H1 (cell line): ENCODE measurements at regions not wholly inside any gene's neighbourhood (a gene's known extent, or its start where the extent isn't known, plus 50 kb on each side); places are given as distances from the start of the nearest gene placed in this dataset.

Source experiments
- CTCF ChIA-PET: fragments of 300-600 bp; sonication (Branson Sonifier 250); formaldehyde crosslinking; loops from one replicate; lab custom pipeline; 2021; ENCODE audit not compliant: partially characterized antibody; lab: Charles Lee
- POLR2A ChIA-PET: fragments of 300-600 bp; sonication (Branson Sonifier 250); formaldehyde crosslinking; loops from one replicate; lab custom pipeline; 2021; ENCODE audit warnings: inconsistent platforms; ENCODE audit not compliant: partially characterized antibody; lab: Charles Lee
- DNase-seq, 2 experiments: peaks; one replicate each; pipeline versions ENCODE4 v3.0.0 to v3.0.0-alpha.2; 2010 to 2022; ENCODE audit warnings: low spot score in 2 of 2, low read depth in 1 of 2, mixed read lengths in 1 of 2
- FAIRE-seq: peaks from 2 replicates; lab custom pipeline; 2011; peaks lifted over from hg19 to GRCh38; lab: Jason Lieb, UNC
- H2AFZ ChIP-seq: 2 replicates; pipeline ENCODE4 v1.8.1; 2012; ENCODE audit warnings: low read length, inconsistent platforms
- H2AK5ac ChIP-seq: 2 replicates; pipeline ENCODE4 v1.6.1; 2013; ENCODE audit warnings: low read depth, low read length
- H2BK120ac ChIP-seq: replicated peaks from 2 replicates; pipeline ENCODE3; 2013; ENCODE audit warnings: low read depth, low read length, inconsistent platforms
- H2BK12ac ChIP-seq: 2 replicates; pipeline ENCODE4 v1.6.1; 2013; ENCODE audit warnings: low read depth, low read length
- H2BK15ac ChIP-seq: 2 replicates; pipeline ENCODE4 v1.6.1; 2013; ENCODE audit warnings: low read length
- H2BK20ac ChIP-seq: 2 replicates; pipeline ENCODE4 v1.6.1; 2013; ENCODE audit warnings: low read length
- H2BK5ac ChIP-seq: 2 replicates; pipeline ENCODE4 v1.6.1; 2013; ENCODE audit warnings: low read depth, low read length
- H3K14ac ChIP-seq: 2 replicates; pipeline ENCODE4 v1.6.1; 2013; ENCODE audit warnings: inconsistent platforms; ENCODE audit not compliant: insufficient read length
- H3K18ac ChIP-seq: 2 replicates; pipeline ENCODE4 v1.6.1; 2013; ENCODE audit warnings: low read length; ENCODE audit errors: extremely low read depth
- H3K23ac ChIP-seq: 2 replicates; pipeline ENCODE4 v1.6.1; 2013; ENCODE audit warnings: inconsistent platforms; ENCODE audit not compliant: insufficient read length
- H3K23me2 ChIP-seq: 2 replicates; pipeline ENCODE4 v1.6.1; 2013; ENCODE audit warnings: low read depth, low read length
- H3K27ac ChIP-seq: 2 replicates; pipeline ENCODE4 v1.6.1; 2011; ENCODE audit warnings: low read depth, low read length, inconsistent platforms
- H3K27me3 ChIP-seq, 4 experiments: replicated peaks in 1 of 4; 1 replicate in 1 of 4; 2 replicates in 3 of 4; pipeline versions ENCODE4 v1.6.1 to v1.8.1; 2011 to 2013; ENCODE audit warnings: low read length in 3 of 4, mild to moderate bottlenecking in 3 of 4, inconsistent platforms in 2 of 4, mixed read lengths in 2 of 4, moderate library complexity in 1 of 4; ENCODE audit not compliant: control insufficient read depth in 3 of 4, insufficient read depth in 3 of 4; ENCODE audit errors: extremely low read depth in 1 of 4
- H3K36me3 ChIP-seq, 4 experiments: 2 replicates each; pipeline versions ENCODE4 v1.6.1 to v1.8.1; 2011 to 2013; ENCODE audit warnings: mild to moderate bottlenecking in 4 of 4, low read length in 3 of 4, moderate library complexity in 2 of 4, control low read depth in 1 of 4, inconsistent platforms in 1 of 4; ENCODE audit not compliant: insufficient read depth in 4 of 4, control insufficient read depth in 2 of 4
- H3K4ac ChIP-seq: replicated peaks from 2 replicates; pipeline ENCODE3; 2013; ENCODE audit warnings: low read length, low read depth, mixed read lengths, inconsistent platforms; ENCODE audit not compliant: insufficient read length
- H3K4me1 ChIP-seq, 4 experiments: replicated peaks in 1 of 4; 1 replicate in 1 of 4; 2 replicates in 3 of 4; pipeline versions ENCODE4 v1.6.1 to v1.8.1; 2011 to 2013; ENCODE audit warnings: low read length in 3 of 4, inconsistent platforms in 2 of 4, mixed read lengths in 1 of 4; ENCODE audit not compliant: insufficient read depth in 4 of 4, control insufficient read depth in 3 of 4
- H3K4me2 ChIP-seq, 2 experiments: 2 replicates each; pipeline versions ENCODE4 v1.6.1 to v1.8.1; 2011 to 2013; ENCODE audit warnings: low read depth in 2 of 2, low read length in 2 of 2, control low read depth in 1 of 2, inconsistent platforms in 1 of 2, mild to moderate bottlenecking in 1 of 2; ENCODE audit not compliant: insufficient read depth in 1 of 2
- H3K4me3 ChIP-seq, 4 experiments: fragments of 200-600, 300-600 bp in 1 of 4; sonication (generic), shearing (Covaris generic), sonication (Bioruptor Twin) in 1 of 4; 2 replicates each; pipeline versions ENCODE4 v1.5.1 to v1.8.1; 2011 to 2016; ENCODE audit warnings: low read length in 4 of 4, low read depth in 3 of 4, control low read depth in 2 of 4, inconsistent platforms in 2 of 4, mild to moderate bottlenecking in 2 of 4, mixed read lengths in 1 of 4, moderate library complexity in 1 of 4; ENCODE audit not compliant: insufficient read depth in 2 of 4; ENCODE audit errors: extremely low read depth in 1 of 4
- H3K56ac ChIP-seq: replicated peaks from 2 replicates; pipeline ENCODE3; 2013; ENCODE audit warnings: low read depth, mild to moderate bottlenecking, mixed read lengths, low read length, inconsistent platforms; ENCODE audit not compliant: insufficient read length
- H3K79me1 ChIP-seq: 2 replicates; pipeline ENCODE4 v1.6.1; 2013; ENCODE audit warnings: low read depth, low read length, control low read depth
- H3K79me2 ChIP-seq, 2 experiments: 2 replicates each; pipeline versions ENCODE4 v1.6.1 to v1.8.1; 2012 to 2013; ENCODE audit warnings: low read length in 2 of 2, mild to moderate bottlenecking in 2 of 2, inconsistent platforms in 1 of 2; ENCODE audit not compliant: insufficient read depth in 2 of 2, control insufficient read depth in 1 of 2
- H3K9ac ChIP-seq, 4 experiments: replicated peaks in 1 of 4; 1 replicate in 1 of 4; 2 replicates in 3 of 4; pipeline versions ENCODE4 v1.6.1 to v1.8.1; 2011 to 2013; ENCODE audit warnings: low read depth in 3 of 4, low read length in 3 of 4, control low read depth in 2 of 4, mild to moderate bottlenecking in 2 of 4, moderate library complexity in 2 of 4, inconsistent platforms in 1 of 4; ENCODE audit errors: extremely low read depth in 1 of 4
- H3K9me3 ChIP-seq, 2 experiments: 2 replicates each; pipeline versions ENCODE4 v1.6.1 to v1.8.1; 2012 to 2013; ENCODE audit warnings: mild to moderate bottlenecking in 2 of 2, moderate library complexity in 2 of 2, control low read depth in 1 of 2, inconsistent platforms in 1 of 2, low read depth in 1 of 2, low read length in 1 of 2, mixed read lengths in 1 of 2; ENCODE audit not compliant: insufficient read depth in 2 of 2
- H4K20me1 ChIP-seq, 2 experiments: replicated peaks in 1 of 2; 2 replicates each; pipeline versions ENCODE3 to v1.8.1; 2011 to 2013; ENCODE audit warnings: inconsistent platforms in 2 of 2, low read length in 2 of 2, mild to moderate bottlenecking in 1 of 2; ENCODE audit not compliant: insufficient read depth in 2 of 2, control insufficient read depth in 1 of 2
- H4K5ac ChIP-seq: 2 replicates; pipeline ENCODE4 v1.6.1; 2013; ENCODE audit warnings: low read length, low read depth, mixed read lengths, inconsistent platforms; ENCODE audit not compliant: insufficient read length
- H4K8ac ChIP-seq: 2 replicates; pipeline ENCODE4 v1.8.0; 2013; ENCODE audit warnings: mild to moderate bottlenecking, moderate library complexity, low read length, inconsistent platforms; ENCODE audit not compliant: insufficient read depth; ENCODE audit errors: extremely low read depth
- H4K91ac ChIP-seq: replicated peaks from 2 replicates; pipeline ENCODE3; 2013; ENCODE audit warnings: low read length, mixed read lengths, inconsistent platforms; ENCODE audit not compliant: insufficient read length
- RXRA ChIP-seq: IDR thresholded peaks from 2 replicates; pipeline ENCODE4 v1.6.1; 2011; ENCODE audit warnings: low read depth, mild to moderate bottlenecking, low read length, moderate library complexity; ENCODE audit not compliant: insufficient read depth
- WGBS, 2 experiments: shearing (Covaris generic) in 1 of 2; methylation state at CpG; one replicate each; pipeline versions ENCODE4 v1.1.6 to v1.1.7; 2013 to 2015; ENCODE audit warnings: low lambda C conversion rate in 2 of 2, mixed read lengths in 2 of 2, inconsistent platforms in 1 of 2, low coverage in 1 of 2, missing lambda C conversion rate in 1 of 2; ENCODE audit not compliant: insufficient replicate concordance in 2 of 2, insufficient coverage in 1 of 2, insufficient read length in 1 of 2; ENCODE audit errors: extremely low coverage in 1 of 2, missing lambda C conversion rate in 1 of 2; 5-methylcytosine and 5-hydroxymethylcytosine counted together

DNA sequence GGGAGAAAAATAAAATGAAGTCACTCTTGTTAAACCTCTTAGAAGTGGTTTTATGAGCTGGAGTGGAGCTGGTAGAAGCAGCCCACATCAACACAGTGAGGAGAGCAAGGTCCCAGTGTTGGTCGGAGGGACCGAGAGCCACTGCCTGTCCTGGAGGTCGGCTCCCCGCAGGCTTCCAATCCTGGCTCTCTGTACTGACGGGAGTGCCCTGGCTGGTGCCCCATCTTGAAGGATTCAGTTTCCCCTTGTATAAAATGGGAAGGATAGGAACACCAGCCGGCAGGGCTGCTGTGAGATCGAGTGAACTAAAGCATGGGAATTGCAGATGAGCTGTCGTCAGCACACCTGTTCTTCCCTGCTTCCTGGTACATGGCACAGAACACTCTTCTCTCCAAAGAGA, 104.3 kb upstream of the ID2 start:
- Histone ChIP-seq H4K20me1 (peaks cover 0 to 2% of the 10 kb centered on the region in 2 experiments), H3K23ac (no peak overlapping the region), H2AK5ac (no peak overlapping the region), H3K27ac (no peak overlapping the region), H3K4ac (no peak overlapping the region), H2BK15ac (no peak overlapping the region), H3K79me2 (no peaks in the 10 kb centered on the region), H3K27me3 (peaks cover 0 to 1% (median 0%) of the 10 kb centered on the region in 4 experiments; a peak in 1 of 7 replicates), H2AFZ (no peak overlapping the region), H3K79me1 (no peaks in the 10 kb centered on the region), H3K9ac (no peak overlapping the region), H3K36me3 (no peaks in the 10 kb centered on the region), H4K5ac (no peak overlapping the region), H3K23me2 (peaks cover 2% of the 10 kb centered on the region; the same call in 1 of the 2 replicates), H3K56ac (no peak overlapping the region), H2BK120ac (no peak overlapping the region), H3K4me3 (no peak overlapping the region), H3K4me2 (no peak overlapping the region), H3K18ac (peak overlapping the region; percentile 24; the same call in 1 of the 2 replicates), H3K14ac (no peak overlapping the region), H2BK5ac (no peak overlapping the region), H4K8ac (no peak overlapping the region), H3K4me1 (peaks cover 0 to 22% (median 9%) of the 10 kb centered on the region in 4 experiments; a peak in 6 of 7 replicates), H4K91ac (no peak overlapping the region), H2BK12ac (0 out of 2 replicates have a peak overlapping the region, but pooled peaks have one; percentile 12), H3K9me3 (no peaks in the 10 kb centered on the region), H2BK20ac (no peak overlapping the region)
- POLR2A ChIA-PET: no interaction called here
- DNase-seq (no peak), FAIRE-seq (no peak)
- WGBS, 2 experiments: 85% methylated on average over 8 of the region's 8 CpGs; no CpG with 5 or more reads in 1 of the 2 experiments
- CTCF ChIA-PET: no interaction called here
- no peak for TF ChIP-seq RXRA
